Mesenchymal stem cell (in vitro differentiated cells and primary cell): ENCODE measurements at regions not wholly inside any gene's neighbourhood (a gene's known extent, or its start where the extent isn't known, plus 50 kb on each side); places are given as distances from the start of the nearest gene placed in this dataset.

Source experiments
- DNase-seq: peaks from one replicate; pipeline ENCODE4 v3.0.0-alpha.2; 2013
- H2AFZ ChIP-seq: one replicate; pipeline ENCODE4 v1.6.1; 2013; ENCODE audit warnings: low read depth, mild to moderate bottlenecking, control low read depth, inconsistent platforms, low read length, moderate library complexity
- H2AK5ac ChIP-seq: 2 replicates; pipeline ENCODE4 v1.6.1; 2013; ENCODE audit warnings: low read length, moderate library complexity, mild to moderate bottlenecking, inconsistent platforms; ENCODE audit not compliant: severe bottlenecking
- H2BK120ac ChIP-seq: one replicate; pipeline ENCODE4 v1.6.1; 2013; ENCODE audit warnings: low read depth, mild to moderate bottlenecking, inconsistent platforms, low read length, moderate library complexity
- H2BK12ac ChIP-seq, 2 experiments: one replicate each; pipeline ENCODE4 v1.6.1; 2013; ENCODE audit warnings: inconsistent platforms in 2 of 2, low read length in 2 of 2, mild to moderate bottlenecking in 2 of 2, moderate library complexity in 2 of 2, control low read depth in 1 of 2
- H2BK15ac ChIP-seq: one replicate; pipeline ENCODE4 v1.6.1; 2013; ENCODE audit warnings: mild to moderate bottlenecking, low read depth, inconsistent platforms; ENCODE audit not compliant: poor library complexity, severe bottlenecking
- H2BK5ac ChIP-seq: 2 replicates; pipeline ENCODE4 v1.6.1; 2013; ENCODE audit warnings: low read depth, mild to moderate bottlenecking, low read length, control low read depth, inconsistent platforms; ENCODE audit not compliant: poor library complexity, severe bottlenecking
- H3K14ac ChIP-seq, 2 experiments: one replicate each; pipeline ENCODE4 v1.6.1; 2013; ENCODE audit warnings: inconsistent platforms in 2 of 2, low read length in 2 of 2, control low read depth in 1 of 2, mild to moderate bottlenecking in 1 of 2, moderate library complexity in 1 of 2
- H3K18ac ChIP-seq, 2 experiments: one replicate each; pipeline ENCODE4 v1.6.1; 2013; ENCODE audit warnings: inconsistent platforms in 2 of 2, low read length in 2 of 2, control low read depth in 1 of 2, low read depth in 1 of 2, mild to moderate bottlenecking in 1 of 2
- H3K23ac ChIP-seq, 2 experiments: one replicate each; pipeline ENCODE4 v1.6.1; 2013; ENCODE audit warnings: inconsistent platforms in 2 of 2, low read length in 2 of 2, mild to moderate bottlenecking in 2 of 2, moderate library complexity in 2 of 2, control low read depth in 1 of 2
- H3K27ac ChIP-seq: 2 replicates; pipeline ENCODE4 v1.5.1; 2013; ENCODE audit warnings: mild to moderate bottlenecking, moderate library complexity, low read length, control low read depth, inconsistent platforms; ENCODE audit not compliant: poor library complexity, severe bottlenecking
- H3K27me3 ChIP-seq, 2 experiments: 2 replicates each; pipeline versions ENCODE4 v1.6.1 to v1.7.0; 2013; ENCODE audit warnings: low read length in 2 of 2, mild to moderate bottlenecking in 2 of 2, moderate library complexity in 2 of 2, control low read depth in 1 of 2, inconsistent platforms in 1 of 2; ENCODE audit not compliant: control insufficient read depth in 1 of 2, insufficient read depth in 1 of 2
- H3K36me3 ChIP-seq, 2 experiments: 2 replicates each; pipeline versions ENCODE4 v1.6.1 to v1.7.0; 2013; ENCODE audit warnings: low read length in 2 of 2, control low read depth in 1 of 2, inconsistent platforms in 1 of 2, low read depth in 1 of 2, mild to moderate bottlenecking in 1 of 2; ENCODE audit not compliant: insufficient read depth in 2 of 2, control insufficient read depth in 1 of 2
- H3K4ac ChIP-seq, 2 experiments: one replicate each; pipeline ENCODE4 v1.6.1; 2013; ENCODE audit warnings: inconsistent platforms in 2 of 2, low read length in 2 of 2, mild to moderate bottlenecking in 2 of 2, moderate library complexity in 2 of 2, control low read depth in 1 of 2, low read depth in 1 of 2
- H3K4me1 ChIP-seq: 2 replicates; pipeline ENCODE4 v1.6.1; 2013; ENCODE audit warnings: low read depth, low read length, control low read depth; ENCODE audit not compliant: control insufficient read depth, insufficient read depth
- H3K4me2 ChIP-seq: 2 replicates; pipeline ENCODE4 v1.6.1; 2013; ENCODE audit warnings: low read length, mild to moderate bottlenecking, inconsistent platforms; ENCODE audit not compliant: poor library complexity, severe bottlenecking
- H3K4me3 ChIP-seq, 2 experiments: 2 replicates each; pipeline versions ENCODE4 v1.5.1 to v1.7.0; 2013; ENCODE audit warnings: low read length in 2 of 2, mild to moderate bottlenecking in 2 of 2, control low read depth in 1 of 2, low read depth in 1 of 2; ENCODE audit not compliant: insufficient read depth in 1 of 2
- H3K79me1 ChIP-seq: replicated peaks from 2 replicates; pipeline ENCODE4 v1.6.1; 2013; ENCODE audit warnings: mild to moderate bottlenecking, control low read depth, low read length, inconsistent platforms; ENCODE audit not compliant: poor library complexity, severe bottlenecking
- H3K9ac ChIP-seq: 2 replicates; pipeline ENCODE4 v1.7.0; 2013; ENCODE audit warnings: mild to moderate bottlenecking, low read length, moderate library complexity
- H3K9me3 ChIP-seq: 2 replicates; pipeline ENCODE4 v1.7.0; 2013; ENCODE audit warnings: mild to moderate bottlenecking, low read length; ENCODE audit not compliant: control insufficient read depth
- H4K8ac ChIP-seq: one replicate; pipeline ENCODE4 v1.6.1; 2013; ENCODE audit warnings: inconsistent platforms, mild to moderate bottlenecking, low read length, moderate library complexity
- H4K91ac ChIP-seq: one replicate; pipeline ENCODE4 v1.6.1; 2013; ENCODE audit warnings: mild to moderate bottlenecking, low read length, inconsistent platforms
- WGBS: methylation state at CpG from one replicate; pipeline ENCODE4 v1.1.7; 2013; ENCODE audit warnings: mixed read lengths; 5-methylcytosine and 5-hydroxymethylcytosine counted together

DNA sequence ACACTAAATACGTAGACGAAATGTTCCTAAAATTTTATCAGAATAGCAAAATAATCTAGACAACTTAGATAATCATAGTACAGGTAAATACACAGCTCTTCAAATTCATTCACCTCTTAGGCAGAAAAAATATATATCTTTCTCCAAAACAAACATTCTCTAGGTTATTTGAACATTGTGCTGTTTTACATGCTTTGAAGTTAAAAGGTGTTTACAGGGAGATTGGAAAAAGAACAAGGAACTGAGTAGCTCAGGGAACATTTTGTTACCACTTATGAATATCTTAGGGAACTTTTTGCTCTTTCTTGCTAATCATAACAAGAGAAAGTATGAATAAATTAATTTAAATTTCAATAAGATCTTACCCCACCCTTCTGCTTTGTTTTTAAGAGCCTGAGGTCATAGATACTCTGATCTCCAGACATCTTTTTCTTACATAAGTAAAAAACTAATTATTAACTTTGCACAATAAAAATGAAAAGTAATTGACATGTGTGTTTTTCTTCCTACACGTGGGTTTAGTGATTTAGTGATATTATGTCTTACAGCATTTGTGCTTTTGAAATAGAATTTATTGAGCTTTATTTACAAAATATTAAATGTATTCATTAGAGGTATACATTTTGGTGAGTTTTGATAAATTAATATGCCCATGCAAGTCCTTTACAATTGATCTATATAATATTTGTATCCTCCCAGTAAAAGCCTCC, 1141.4 kb upstream of the EYS start:
- Histone ChIP-seq H3K4ac (no peak overlapping the region), H4K8ac (no peak overlapping the region), H3K4me3 (no peak overlapping the region), H3K9ac (no peak overlapping the region), H2AFZ (no peak overlapping the region), H2BK5ac (no peak overlapping the region), H3K14ac (no peak overlapping the region), H3K4me2 (no peak overlapping the region), H2BK15ac (no peak overlapping the region), H3K36me3 (no peaks in the 10 kb centered on the region), H3K9me3 (no peaks in the 10 kb centered on the region), H4K91ac (no peak overlapping the region), H3K27me3 (no peaks in the 10 kb centered on the region), H3K27ac (no peak overlapping the region), H3K4me1 (no peaks in the 10 kb centered on the region), H2BK12ac (no peak overlapping the region), H3K18ac (no peak overlapping the region), H2BK120ac (no peak overlapping the region), H3K23ac (no peak overlapping the region), H2AK5ac (no peak overlapping the region), H3K79me1 (no peaks in the 10 kb centered on the region)
- no peak for DNase-seq
- WGBS = no CpG with 5 or more reads among the region's 3 CpGs

DNA sequence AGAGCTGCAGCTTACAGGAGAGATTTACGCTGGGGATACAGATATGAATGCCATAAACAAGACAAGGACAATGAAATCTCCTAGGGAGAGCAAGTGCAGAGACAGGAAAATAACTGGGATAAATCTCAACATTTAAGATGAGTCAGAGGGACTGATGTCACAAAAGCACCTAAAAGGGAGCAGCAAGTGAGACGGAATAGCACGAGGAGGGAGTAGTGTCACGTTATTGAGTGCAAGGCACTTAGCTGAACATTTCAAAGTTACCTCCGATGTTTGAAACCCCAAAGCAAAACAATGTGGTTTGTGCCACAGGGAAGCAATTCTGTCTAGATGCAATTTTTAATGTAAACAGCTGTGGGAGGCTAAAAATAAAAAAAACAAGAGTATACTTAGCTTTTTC, 1131.7 kb upstream of the EYS start:
- Histone ChIP-seq H3K27ac (no peak overlapping the region), H4K91ac (no peak overlapping the region), H3K36me3 (no peaks in the 10 kb centered on the region), H3K27me3 (no peaks in the 10 kb centered on the region), H3K4ac (no peak overlapping the region), H4K8ac (no peak overlapping the region), H2BK12ac (no peak overlapping the region), H3K14ac (no peak overlapping the region), H3K79me1 (no peaks in the 10 kb centered on the region), H3K4me3 (no peak overlapping the region), H2AK5ac (no peak overlapping the region), H2BK5ac (no peak overlapping the region), H3K18ac (no peak overlapping the region), H2BK120ac (no peak overlapping the region), H2BK15ac (no peak overlapping the region), H3K4me1 (no peaks in the 10 kb centered on the region), H3K4me2 (no peak overlapping the region), H3K23ac (no peak overlapping the region), H3K9me3 (no peaks in the 10 kb centered on the region), H3K9ac (no peak overlapping the region), H2AFZ (no peak overlapping the region)
- 52% methylated on average over 5 of the region's 5 CpGs for WGBS
- DNase-seq = peak; percentile 82

DNA sequence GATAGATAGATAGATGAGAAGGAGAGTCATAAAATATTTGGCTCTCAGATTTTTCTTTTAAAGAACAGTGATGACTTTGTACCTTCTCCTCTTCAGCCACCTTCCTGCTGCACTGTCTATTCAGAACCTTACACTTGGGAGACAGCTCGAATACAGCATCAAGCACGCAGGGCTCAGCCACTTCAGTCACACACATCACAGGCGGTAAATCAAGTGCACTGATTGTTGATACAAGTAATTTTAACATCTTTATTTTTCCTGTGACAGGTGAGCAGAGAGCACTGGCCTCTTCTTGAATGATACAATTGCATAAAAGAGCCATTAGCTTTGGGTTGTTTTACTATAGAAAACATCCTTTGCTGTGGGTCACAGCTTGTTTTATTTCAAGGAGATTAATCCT, 1118.5 kb upstream of the EYS start:
- Histone ChIP-seq H3K9ac (no peak overlapping the region), H2AK5ac (no peak overlapping the region), H3K4me3 (no peak overlapping the region), H3K36me3 (no peaks in the 10 kb centered on the region), H3K79me1 (no peaks in the 10 kb centered on the region), H2BK12ac (no peak overlapping the region), H3K4me2 (no peak overlapping the region), H2BK120ac (no peak overlapping the region), H3K27ac (no peak overlapping the region), H3K14ac (no peak overlapping the region), H3K18ac (no peak overlapping the region), H3K4ac (no peak overlapping the region), H3K9me3 (no peaks in the 10 kb centered on the region), H2BK5ac (no peak overlapping the region), H3K23ac (no peak overlapping the region), H4K91ac (no peak overlapping the region), H4K8ac (no peak overlapping the region), H2BK15ac (no peak overlapping the region), H2AFZ (no peak overlapping the region), H3K27me3 (no peaks in the 10 kb centered on the region), H3K4me1 (no peaks in the 10 kb centered on the region)
- WGBS = 100% methylated on average over 1 of the region's 3 CpGs
- no peak for DNase-seq

DNA sequence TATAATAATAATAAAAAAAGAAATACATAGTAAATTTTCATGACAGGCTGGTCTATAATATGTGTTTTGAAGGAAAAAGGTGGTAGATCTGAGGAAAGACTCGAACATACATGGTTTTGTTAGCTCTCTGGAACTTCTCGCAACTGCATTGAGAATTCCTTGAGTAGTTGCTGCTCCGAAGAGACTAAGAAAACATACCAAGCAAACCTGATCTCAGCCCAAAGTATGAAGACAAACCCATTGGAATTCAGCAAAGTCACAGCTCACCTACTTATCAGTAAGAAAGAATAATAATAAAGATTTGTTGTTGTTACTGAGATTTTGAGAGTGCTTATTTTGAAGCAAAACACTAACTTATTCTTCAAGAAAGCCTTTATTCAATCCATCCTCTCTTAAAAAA, 1107.1 kb upstream of the EYS start:
- no peak for DNase-seq
- H2BK5ac ChIP-seq = no peak overlapping the region
- no peak overlapping the region for H3K4ac ChIP-seq
- H2BK120ac ChIP-seq = no peak overlapping the region
- H2AFZ ChIP-seq = no peak overlapping the region
- no peak overlapping the region for H3K9ac ChIP-seq
- H3K79me1 ChIP-seq = no peaks in the 10 kb centered on the region
- H3K23ac ChIP-seq = no peak overlapping the region
- H3K36me3 ChIP-seq = no peaks in the 10 kb centered on the region
- no peak overlapping the region for H4K8ac ChIP-seq
- H3K14ac ChIP-seq = no peak overlapping the region
- H2BK12ac ChIP-seq = no peak overlapping the region
- no peak overlapping the region for H4K91ac ChIP-seq
- no peak overlapping the region for H2AK5ac ChIP-seq
- H3K4me1 ChIP-seq = no peaks in the 10 kb centered on the region
- H3K18ac ChIP-seq = no peak overlapping the region
- H3K4me2 ChIP-seq = no peak overlapping the region
- no peaks in the 10 kb centered on the region for H3K27me3 ChIP-seq
- H2BK15ac ChIP-seq = no peak overlapping the region
- H3K27ac ChIP-seq = no peak overlapping the region
- 73% methylated on average over 2 of the region's 3 CpGs for WGBS
- H3K9me3 ChIP-seq = no peaks in the 10 kb centered on the region
- H3K4me3 ChIP-seq = no peak overlapping the region
